ENCODE measurements at regions not wholly inside any gene's neighbourhood (a gene's known extent, or its start where the extent isn't known, plus 50 kb on each side); places are given as distances from the start of the nearest gene placed in this dataset.

DNA sequence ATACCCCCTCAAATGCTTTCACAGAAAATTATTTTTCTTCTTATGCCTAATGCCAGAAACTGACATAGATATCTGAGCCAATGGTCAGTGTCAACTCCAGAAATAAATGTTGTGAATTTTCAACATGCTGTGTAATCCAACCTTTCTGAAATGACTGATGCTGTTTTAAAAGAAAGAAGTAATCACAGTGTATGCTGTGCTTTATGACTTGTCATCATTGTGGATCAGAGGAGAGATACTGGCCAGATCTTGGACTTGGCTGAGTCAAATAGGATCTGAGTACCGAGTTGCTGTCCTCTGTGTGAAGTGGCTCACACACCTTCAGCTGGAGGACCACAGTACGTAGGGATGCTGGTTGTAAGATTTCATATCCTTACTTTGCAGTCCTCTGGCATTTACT lies 89.9 kb upstream of the ARHGAP20 start:
- TF ChIP-seq, protein P1, sequence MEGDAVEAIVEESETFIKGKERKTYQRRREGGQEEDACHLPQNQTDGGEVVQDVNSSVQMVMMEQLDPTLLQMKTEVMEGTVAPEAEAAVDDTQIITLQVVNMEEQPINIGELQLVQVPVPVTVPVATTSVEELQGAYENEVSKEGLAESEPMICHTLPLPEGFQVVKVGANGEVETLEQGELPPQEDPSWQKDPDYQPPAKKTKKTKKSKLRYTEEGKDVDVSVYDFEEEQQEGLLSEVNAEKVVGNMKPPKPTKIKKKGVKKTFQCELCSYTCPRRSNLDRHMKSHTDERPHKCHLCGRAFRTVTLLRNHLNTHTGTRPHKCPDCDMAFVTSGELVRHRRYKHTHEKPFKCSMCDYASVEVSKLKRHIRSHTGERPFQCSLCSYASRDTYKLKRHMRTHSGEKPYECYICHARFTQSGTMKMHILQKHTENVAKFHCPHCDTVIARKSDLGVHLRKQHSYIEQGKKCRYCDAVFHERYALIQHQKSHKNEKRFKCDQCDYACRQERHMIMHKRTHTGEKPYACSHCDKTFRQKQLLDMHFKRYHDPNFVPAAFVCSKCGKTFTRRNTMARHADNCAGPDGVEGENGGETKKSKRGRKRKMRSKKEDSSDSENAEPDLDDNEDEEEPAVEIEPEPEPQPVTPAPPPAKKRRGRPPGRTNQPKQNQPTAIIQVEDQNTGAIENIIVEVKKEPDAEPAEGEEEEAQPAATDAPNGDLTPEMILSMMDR (IDR thresholded peaks at IDR 0.05): no peak
- no peak for TF ChIP-seq POLR2A (IDR thresholded peaks at IDR 0.05)
